GM19397 (cell line): ENCODE measurements at regions not wholly inside any gene's neighbourhood (a gene's known extent, or its start where the extent isn't known, plus 50 kb on each side); places are given as distances from the start of the nearest gene placed in this dataset.
A peak's percentile ranks its signal among the peaks of the same experiment; 100 is the strongest.

Experiments
- ATAC-seq: cut with Tn5 transposase; IDR thresholded peaks from one replicate; pipeline ENCODE4 v1.9.1; 2021; ENCODE audit warnings: mild to moderate bottlenecking, moderate library complexity; ENCODE audit not compliant: unreplicated experiment

DNA sequence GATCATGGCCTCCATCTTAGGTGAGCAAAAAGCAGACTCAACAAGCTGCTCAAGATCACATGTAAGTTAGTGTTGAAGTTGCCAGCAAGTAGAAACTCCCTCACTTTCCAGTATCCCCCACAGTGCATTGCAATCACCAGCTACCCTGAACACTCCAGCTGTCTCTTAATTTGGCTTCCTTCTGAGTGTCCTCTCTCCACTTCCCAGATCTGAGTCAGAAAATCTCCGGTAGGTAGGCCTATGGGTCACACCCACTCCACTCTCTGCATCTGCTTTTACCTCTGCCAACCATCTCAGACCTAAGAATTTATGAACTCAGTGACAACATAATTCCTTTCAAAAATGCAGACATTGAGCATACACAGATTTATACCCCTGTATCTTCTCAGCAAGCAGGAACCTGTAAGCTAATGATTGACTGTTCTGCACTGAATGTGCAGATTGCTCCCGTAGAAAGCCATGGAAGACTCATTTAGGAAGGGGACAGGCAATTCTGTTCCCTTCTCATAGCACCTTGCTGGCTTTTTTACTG, 656.9 kb downstream of the EPHA4 start:
- ATAC-seq = no peak

DNA sequence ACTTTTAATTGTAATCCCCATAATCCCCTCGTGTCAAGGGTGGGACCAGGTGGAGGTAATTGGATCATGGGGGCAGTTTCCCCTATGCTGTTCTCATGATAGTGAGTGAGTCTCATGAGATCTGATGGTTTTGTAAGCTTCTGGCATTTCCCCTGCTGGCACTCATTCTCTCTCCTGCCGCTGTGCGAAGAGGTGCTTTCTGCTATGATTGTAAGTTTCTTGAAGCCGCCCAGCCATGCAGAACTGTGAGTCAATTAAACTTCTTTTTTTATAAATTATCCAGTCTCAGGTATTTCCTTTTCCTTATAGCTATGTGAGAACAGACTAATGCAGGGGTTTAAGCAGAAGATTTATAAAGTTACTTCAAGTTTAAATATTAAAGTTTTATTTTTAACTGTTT, 655.2 kb downstream of the EPHA4 start:
- no peak for ATAC-seq

DNA sequence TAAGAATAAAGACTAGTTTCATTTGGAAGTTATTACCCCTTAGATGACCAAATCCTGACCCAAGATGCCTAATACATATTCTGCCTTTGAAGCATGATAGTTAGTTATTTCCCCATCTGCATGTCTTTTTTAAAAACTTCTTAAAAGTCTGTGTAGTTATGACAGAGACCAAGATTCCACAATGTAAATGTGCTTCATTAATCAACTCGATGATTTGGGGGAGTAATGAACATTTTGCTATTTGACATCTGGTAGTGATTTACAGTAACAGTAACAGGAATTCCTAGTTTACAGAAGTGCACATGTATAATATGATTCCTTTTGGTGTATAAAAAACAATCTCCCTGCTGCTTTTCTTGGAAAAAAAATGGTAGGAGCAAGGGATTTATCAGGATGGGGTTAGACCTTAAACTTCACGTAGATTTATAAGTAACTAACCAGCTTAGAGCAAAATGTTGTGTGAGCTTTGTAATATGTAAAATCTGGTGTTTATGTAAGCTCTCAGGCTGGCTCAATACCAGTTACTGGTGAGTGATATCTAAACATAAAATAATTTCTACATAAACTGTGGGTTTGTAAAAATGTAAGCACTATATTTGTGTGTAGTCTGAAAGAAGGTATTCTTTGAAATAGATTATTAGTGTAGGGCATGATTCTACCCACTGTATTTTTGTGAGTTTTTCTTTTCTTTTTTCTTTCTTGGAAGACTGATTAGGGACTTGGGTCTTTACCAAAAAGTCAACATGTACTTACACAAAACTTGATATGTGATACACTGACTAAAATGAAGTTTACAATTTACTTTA, 641.6 kb downstream of the EPHA4 start:
- no peak for ATAC-seq

DNA sequence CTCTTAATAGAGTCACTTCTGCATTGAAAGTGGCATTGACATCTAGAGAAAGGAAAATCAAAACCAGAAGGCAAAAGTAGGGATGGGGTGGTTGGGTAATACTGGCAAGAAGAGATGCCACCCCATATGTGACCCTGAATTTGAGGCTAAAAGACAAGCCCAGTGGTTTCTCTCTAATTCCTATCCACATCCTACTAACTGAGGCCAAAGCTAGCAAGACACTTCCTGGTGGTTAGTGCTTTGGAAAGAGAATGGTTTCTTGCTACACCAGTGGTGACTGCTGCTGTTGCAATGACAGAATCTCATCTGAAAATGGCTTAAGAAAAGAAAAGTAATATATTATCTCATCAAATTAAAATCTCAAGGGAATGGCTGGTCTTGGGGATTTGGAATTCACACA, 640.6 kb downstream of the EPHA4 start:
- ATAC-seq = no peak

DNA sequence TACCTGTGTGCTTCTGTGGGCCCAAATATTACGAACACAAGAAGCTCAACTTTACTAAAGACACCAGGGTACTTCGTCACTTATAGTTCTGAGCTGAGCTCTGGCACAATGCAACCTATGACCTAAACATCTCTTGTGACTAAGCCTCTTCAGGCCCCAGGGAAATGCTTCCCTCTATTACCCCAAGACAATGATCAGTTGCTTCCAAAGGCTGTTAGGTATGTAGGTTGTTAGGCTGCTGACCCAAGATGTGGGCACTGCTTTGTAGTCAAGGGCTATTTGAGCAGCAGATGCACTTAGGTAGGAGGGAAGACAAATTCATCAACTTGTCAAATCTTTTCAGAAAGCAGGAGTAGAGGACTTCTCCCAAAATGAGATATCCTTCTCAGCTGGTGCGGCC, 640.1 kb downstream of the EPHA4 start:
- no peak for ATAC-seq

DNA sequence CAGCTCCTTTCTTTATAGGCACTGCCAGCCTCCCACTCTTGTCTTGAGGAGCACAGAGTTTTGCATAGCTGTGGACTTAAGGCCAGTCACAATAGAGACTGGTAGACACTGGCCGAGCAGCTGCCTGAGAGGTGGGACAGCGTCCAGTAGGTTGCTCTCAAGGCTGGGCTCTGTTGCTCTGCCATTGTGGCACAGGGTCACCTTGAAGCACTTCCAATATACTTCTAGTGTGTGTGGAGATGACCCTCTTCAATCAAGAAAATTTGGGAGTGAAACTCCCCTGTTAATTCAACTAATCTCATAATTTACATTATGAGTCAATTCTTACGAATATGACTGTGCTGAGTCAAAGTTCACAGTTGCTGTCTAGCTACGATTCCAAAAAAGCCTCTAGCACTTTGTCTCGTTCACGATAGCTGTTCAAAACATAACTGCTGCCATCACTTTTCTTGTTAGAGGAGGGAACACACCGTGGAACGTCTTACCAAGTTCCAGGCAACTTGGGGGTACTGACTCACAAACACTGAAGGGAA, 636.2 kb downstream of the EPHA4 start:
- peak; percentile 70 for ATAC-seq

DNA sequence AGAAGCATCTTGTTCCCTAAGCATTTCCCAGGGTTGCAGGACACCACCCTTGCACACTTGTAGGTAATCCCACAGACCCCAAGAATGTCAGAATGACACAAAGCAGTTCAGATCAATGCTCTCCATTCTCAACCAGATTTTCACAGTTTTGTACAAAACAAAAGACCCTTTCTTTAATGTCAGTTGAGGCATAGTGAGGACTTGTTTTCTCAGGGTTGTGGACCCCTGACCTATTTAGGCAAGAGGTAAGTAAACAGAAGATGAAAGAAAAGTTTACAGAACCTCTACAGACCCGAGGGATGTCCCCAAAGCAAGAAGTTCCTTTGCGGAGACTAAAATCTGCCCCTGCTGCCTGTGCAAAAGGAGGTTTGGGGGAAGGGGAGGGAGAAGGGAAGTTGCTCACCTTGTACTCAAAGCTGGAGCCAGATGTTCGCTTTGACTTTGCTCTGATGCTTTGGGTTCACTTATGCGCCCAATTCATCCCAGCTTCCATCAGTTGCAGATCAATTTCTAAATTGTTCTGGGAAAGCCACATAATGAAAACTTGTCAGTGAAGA, 635.4 kb downstream of the EPHA4 start:
- ATAC-seq = no peak

DNA sequence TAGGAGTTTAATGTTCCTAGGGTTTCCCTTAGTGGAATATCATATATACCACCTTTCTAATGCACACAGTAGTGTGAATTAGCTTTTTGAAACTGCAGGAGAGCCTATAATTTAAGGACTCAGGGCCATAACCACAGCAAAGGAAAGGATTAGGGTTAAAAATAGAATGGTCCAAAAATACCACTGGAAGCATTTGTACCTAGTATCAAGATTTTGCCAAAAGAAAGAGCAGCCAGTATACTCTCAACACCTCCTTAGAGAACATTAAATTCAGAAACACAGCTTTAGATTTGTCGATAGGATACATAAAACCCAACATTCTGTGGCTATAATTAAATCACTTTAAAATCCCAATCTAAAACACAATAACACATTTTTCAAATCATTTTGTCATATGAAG, 634.9 kb downstream of the EPHA4 start:
- ATAC-seq = no peak

DNA sequence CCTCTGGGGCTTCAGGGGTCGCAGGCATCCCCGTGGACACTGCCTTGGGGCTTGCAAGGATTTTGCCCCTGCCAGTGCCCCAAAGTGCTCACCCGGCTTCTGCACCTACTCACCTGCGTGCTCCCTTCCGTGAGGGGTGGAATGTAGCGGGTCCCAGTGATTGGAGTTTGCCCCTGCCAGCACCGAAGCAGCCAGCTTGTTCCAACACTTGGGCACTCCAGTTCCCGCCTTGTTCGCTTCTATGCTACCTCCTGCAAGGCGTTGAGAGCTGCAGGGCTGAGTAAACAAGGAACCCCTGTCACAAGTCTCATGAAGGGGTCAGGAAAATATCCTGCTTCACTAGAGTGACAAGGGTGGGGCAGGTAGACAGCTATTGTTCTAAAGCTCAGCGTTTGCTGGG, 631.5 kb downstream of the EPHA4 start:
- no peak for ATAC-seq

DNA sequence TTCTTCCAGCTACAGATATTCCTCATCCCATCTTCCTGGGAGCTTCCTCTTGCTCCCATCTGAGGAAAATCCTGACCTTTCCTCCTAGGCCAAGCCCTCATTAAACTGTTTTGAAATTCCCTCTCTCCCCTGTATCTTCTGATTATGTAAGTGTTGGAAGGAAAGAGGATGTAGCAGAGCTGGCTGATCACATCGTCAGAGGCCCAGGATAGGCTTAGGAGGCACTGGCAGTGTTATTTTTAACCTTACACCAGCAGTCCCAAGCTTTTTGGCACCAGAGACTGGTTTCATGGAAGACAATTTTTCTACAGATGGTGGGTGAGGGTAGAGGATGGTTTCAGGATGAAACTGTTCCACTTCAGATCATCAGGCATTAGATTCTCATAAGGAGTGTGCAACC, 630.4 kb downstream of the EPHA4 start:
- ATAC-seq = no peak

DNA sequence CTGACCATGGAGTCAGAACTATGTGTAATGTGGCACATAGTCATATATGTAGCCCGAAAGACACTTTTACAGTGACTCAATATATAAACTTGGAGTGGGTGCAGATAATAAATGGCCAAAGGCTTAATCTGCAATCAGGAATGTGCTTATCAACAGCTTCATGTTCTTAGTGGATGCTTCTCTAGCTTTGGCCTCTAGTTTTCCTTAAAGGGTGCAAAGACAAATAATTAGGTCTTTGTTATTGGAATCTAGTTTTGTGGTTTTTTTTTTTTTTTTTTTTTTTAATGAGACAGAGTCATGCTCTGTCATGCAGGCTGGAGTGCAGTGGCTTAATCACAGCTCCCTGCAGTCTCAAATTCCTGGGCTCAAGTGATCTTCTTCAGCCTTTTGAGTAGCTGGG, 625.6 kb downstream of the EPHA4 start:
- ATAC-seq = no peak

DNA sequence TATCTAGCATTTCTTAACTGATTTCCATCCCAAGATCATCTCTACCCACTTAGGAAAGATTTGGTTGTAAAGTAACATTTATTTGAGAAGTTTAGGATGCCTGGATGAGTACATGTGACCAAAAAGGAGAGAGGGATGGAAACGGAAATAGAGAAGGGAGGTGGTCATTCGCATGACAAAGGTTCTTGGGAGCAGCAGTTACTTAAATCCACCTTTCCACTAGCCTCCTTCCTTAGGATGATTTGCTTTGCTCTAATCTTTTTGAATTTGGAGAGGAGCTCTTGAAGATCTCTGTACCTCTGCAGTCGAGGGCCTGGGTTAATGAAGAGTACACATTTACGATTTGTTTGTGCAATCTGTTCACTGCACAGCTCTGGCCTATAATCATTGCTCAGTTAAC, 623.5 kb downstream of the EPHA4 start:
- no peak for ATAC-seq

DNA sequence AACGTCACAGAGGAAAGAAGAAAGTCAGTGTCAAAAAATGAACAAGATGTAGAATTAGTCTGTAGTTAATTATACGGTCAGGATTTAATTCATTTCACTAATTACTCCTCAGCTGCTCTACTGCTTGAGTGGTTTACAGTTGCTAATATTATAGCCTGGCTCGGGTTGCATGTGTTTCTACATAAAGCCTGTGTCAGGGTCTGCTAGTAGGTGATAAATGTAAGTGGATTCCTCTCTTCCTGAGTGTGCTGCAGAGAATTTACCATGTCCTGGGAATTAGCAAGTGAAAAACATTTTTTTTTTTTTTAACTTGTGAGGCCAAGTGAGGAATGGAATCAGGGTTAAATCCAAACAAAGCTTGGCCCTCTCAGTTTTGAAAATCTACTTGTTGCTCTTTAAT, 622.6 kb downstream of the EPHA4 start:
- no peak for ATAC-seq

DNA sequence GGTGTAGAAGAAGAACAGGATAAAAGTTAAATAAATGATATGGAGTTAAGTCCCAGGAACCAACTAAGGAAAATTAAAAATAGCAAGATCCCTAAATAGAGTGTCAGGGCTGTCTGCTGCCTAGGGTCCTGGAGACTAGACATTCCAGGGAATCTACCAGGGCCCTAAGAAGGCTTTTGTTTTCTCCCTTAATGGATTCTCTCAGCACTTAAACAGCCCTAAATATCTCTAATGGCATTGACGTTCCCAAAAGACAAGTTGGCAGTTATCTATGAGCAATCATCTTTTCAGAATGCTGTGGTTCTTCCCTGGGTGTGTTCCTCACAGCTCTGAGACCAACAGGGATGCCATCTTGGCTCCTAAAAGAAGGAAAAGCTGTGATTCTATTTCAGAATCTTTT, 616.3 kb downstream of the EPHA4 start:
- no peak for ATAC-seq

DNA sequence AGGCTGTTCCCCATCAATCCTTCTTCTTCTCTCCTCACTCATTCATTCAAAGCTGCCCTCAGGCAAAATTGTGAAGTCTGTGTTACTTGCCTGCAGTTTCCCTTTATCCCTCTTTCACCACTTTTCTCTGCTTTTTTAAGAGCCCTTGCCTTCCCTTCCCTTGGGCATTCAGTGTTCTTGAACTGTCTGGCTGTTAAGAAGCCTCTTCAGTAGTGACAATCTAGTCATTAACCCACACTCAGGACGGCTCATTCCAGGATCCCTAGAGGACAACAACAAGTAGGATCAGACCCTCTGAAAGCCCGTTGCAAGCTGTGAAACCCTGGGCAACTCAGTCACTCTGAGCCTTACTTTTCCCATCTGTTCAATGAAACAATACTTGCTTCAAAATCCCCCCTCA, 615.7 kb downstream of the EPHA4 start:
- ATAC-seq = no peak

DNA sequence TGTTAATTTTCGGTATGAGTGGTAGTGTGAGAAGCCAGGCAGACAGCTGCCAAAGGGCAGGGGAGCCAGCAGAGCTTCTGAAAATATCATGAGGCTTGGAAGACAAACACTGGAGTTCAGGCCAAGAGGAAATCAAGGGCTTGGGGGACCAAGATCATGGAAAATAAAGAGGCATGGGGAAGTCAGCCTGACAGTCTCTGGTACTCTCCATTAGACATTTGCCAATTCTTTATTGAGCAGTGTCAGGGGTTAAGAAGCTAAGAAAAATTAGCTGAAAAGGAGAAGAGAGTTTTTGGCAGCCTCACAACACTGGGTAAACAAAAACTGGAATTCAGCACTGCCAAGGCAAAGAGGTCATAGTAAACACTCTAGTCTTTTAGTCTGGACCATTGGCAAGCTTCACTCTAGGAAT, 612.7 kb downstream of the EPHA4 start:
- ATAC-seq = no peak

DNA sequence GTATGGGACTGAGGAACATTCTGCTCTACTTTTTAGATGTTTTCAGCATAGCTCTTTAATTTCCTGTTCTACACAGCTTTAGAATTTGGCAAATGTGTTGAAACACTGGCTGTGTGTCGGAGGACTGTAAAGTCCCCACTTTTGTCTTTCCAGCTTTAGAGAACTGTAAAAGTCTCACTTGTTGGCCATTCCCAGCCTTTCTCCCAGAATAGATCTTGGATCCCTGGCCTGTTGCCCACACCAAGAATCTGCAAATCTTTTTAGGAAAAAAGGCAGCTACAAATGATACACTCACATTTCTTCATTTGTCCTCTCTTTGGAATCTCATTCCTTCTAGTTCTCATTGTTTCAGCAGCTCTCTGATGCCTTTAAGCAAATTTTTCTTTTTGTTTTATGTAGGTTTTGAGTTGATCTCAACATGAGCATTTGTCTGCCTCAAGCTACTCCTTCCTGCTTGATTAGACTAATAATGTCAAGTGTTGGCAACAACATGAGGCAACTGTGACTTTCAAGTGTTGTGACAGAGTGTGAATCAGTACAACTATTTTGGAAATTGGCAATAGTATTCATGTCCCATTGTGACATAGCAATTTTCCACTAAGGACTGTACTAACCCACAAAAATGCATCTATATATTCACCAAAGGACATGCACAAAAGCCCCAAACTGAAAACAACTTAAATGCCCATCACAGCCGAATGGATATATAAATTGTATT, 610.8 kb downstream of the EPHA4 start:
- ATAC-seq = no peak

DNA sequence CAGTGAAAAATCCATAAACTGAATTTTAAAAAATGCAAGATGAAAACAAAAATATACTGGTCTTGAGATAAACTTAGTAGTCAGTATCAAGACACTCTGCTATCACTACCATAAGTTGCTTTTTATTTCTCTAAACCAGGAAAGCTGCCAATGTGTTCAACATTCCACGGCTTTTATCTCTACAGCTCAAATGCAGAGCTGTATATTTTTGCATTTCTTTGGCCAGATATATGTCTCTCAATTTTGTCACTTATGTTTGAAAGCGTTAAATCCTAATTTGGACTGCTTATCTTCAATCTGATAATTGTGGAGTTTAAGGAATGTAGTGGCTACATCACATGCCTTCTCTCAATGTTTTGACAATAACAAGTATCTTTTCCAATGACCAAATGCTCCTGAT, 609.5 kb downstream of the EPHA4 start:
- ATAC-seq = no peak

DNA sequence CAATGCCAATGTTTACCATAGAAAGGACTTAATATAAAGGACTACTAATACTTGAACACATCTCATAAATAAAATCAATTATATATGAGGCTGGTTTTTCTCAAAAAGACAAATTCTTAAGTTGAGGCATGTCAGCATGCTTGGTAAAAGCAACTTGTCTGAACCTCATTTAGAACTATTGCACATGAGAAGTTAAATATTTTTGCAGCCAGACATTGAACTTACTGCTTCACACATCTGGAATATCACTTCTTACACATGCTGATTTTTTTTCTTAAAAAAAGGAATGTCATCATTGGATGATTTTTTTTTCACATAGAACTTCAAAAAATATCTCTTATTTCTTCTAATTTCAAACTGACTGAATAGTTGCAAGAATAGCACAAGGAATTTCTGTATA, 609.0 kb downstream of the EPHA4 start:
- no peak for ATAC-seq

DNA sequence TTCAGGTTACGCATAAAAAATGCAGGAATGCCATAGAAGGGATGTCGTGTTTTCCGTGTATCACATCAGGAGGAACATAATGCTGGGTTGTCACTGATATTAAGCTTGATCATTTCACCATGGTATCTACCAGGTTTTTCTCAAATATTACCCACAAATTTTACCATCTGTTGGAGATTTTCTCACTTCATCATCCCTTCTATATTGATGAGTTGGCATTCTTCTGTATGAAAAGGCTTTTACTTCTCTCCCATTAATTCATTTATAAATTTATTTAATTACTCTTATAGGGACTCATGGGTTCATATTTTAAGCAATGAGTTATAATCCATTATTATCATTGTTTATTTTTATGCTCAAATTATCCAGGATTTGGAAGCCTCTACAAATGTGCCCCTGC, 608.2 kb downstream of the EPHA4 start:
- ATAC-seq = no peak

DNA sequence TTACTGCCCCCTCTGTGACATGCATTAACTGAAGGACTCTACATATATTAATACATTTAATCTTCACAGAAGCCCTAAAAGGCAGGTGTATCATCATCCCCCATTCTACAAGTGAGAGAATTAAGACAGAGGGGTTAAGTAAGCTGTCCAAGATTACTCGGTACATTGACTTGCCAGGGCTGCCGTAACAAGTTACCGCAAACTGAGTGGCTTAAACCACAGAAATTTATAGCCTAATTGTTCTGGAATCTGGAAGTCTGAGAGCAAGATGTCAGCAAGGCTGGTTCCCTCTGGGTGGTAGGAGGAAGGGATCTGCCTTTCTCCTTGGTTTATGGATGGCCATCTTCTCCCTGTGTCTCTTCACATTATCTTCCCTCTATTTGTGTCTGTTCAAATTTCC, 605.5 kb downstream of the EPHA4 start:
- no peak for ATAC-seq

DNA sequence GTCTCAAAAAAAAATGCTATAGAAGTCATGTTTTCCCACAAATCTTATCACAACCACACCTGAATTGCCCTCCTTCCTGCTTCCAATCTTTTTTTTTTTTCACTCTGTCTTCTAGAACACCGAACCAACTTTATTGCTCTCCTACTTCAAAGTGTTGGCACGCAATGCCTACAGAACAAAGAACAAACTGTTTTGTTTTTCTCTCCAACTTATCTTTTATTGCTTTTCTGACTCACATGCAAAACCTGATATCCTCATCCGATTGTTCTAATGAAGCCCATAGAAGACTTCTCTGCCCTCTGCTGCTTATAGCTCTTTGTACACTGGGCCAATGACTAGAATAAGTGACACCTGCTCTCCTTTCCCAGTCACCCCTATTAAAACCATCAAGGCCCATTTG, 602.8 kb downstream of the EPHA4 start:
- no peak for ATAC-seq
